ENCODE measurements at regions not wholly inside any gene's neighbourhood (a gene's known extent, or its start where the extent isn't known, plus 50 kb on each side); places are given as distances from the start of the nearest gene placed in this dataset.

DNA sequence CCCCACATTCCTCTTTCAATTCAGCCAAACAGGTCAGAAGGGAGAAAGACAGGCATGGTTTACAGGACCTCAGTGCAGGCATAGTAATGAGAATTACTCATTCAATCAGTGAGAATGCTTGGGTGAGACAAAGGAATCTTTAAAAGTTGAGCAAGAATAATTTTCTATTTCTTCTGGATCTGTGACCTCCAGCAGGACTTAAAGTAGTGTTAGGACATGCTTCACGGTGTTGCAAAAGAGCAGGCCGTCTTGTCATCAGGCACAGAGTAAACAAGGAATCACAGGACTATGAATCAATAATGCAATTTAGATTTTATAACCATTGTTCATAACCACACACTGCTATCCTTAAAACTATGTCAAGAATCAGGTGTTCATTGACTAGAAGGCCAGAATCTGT lies 130.6 kb upstream of the GLRA2 start:
- H3K27ac Mint-ChIP-seq (ENCODE audit: unreplicated experiment): no peak overlapping the region
- H3K4me3 Mint-ChIP-seq (ENCODE audit: unreplicated experiment): no peak overlapping the region
- TF ChIP-seq, protein P1, sequence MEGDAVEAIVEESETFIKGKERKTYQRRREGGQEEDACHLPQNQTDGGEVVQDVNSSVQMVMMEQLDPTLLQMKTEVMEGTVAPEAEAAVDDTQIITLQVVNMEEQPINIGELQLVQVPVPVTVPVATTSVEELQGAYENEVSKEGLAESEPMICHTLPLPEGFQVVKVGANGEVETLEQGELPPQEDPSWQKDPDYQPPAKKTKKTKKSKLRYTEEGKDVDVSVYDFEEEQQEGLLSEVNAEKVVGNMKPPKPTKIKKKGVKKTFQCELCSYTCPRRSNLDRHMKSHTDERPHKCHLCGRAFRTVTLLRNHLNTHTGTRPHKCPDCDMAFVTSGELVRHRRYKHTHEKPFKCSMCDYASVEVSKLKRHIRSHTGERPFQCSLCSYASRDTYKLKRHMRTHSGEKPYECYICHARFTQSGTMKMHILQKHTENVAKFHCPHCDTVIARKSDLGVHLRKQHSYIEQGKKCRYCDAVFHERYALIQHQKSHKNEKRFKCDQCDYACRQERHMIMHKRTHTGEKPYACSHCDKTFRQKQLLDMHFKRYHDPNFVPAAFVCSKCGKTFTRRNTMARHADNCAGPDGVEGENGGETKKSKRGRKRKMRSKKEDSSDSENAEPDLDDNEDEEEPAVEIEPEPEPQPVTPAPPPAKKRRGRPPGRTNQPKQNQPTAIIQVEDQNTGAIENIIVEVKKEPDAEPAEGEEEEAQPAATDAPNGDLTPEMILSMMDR (IDR thresholded peaks at IDR 0.05): no peak
- H3K36me3 Mint-ChIP-seq (ENCODE audit: unreplicated experiment): no peaks in the 10 kb centered on the region
- H3K9me3 Mint-ChIP-seq (ENCODE audit: unreplicated experiment): peaks cover 26% of the 10 kb centered on the region
- DNase-seq (ENCODE audit: extremely low spot score, unreplicated experiment): no peak
- no peaks in the 10 kb centered on the region for H3K27me3 Mint-ChIP-seq (ENCODE audit: unreplicated experiment)
- H3K4me1 Mint-ChIP-seq (ENCODE audit: unreplicated experiment): no peaks in the 10 kb centered on the region

- Mint-ChIP-seq H3K36me3 (ENCODE audit: unreplicated experiment) (no peaks in the 10 kb centered on the region), H3K27me3 (ENCODE audit: unreplicated experiment) (no peaks in the 10 kb centered on the region), H3K4me1 (ENCODE audit: unreplicated experiment) (no peaks in the 10 kb centered on the region), H3K4me3 (ENCODE audit: unreplicated experiment) (no peak overlapping the region), H3K9me3 (ENCODE audit: unreplicated experiment) (peaks cover 23% of the 10 kb centered on the region), H3K27ac (ENCODE audit: unreplicated experiment) (no peak overlapping the region)
- no peak for DNase-seq (ENCODE audit: extremely low spot score, unreplicated experiment)
- TF ChIP-seq, protein P1 (IDR thresholded peaks at IDR 0.05): no peak
These were observed 139.7 kb upstream of the GLRA2 start for GRCh38 chrX:14389682-14390081.

GRCh38 chrX:14386981-14387380 lies 142.4 kb upstream of the GLRA2 start:
- Mint-ChIP-seq H3K4me1 (ENCODE audit: unreplicated experiment) (no peaks in the 10 kb centered on the region), H3K9me3 (ENCODE audit: unreplicated experiment) (peaks cover 15% of the 10 kb centered on the region), H3K36me3 (ENCODE audit: unreplicated experiment) (no peaks in the 10 kb centered on the region), H3K27ac (ENCODE audit: unreplicated experiment) (no peak overlapping the region), H3K4me3 (ENCODE audit: unreplicated experiment) (no peak overlapping the region), H3K27me3 (ENCODE audit: unreplicated experiment) (no peaks in the 10 kb centered on the region)
- DNase-seq (ENCODE audit: extremely low spot score, unreplicated experiment): no peak
- TF ChIP-seq, protein P1 (IDR thresholded peaks at IDR 0.05): no peak

GRCh38 chrX:14380044-14380443 lies 149.3 kb upstream of the GLRA2 start:
- Mint-ChIP-seq H3K27me3 (ENCODE audit: unreplicated experiment) (no peaks in the 10 kb centered on the region), H3K36me3 (ENCODE audit: unreplicated experiment) (no peaks in the 10 kb centered on the region), H3K27ac (ENCODE audit: unreplicated experiment) (no peak overlapping the region), H3K4me1 (ENCODE audit: unreplicated experiment) (no peaks in the 10 kb centered on the region), H3K9me3 (ENCODE audit: unreplicated experiment) (peaks cover 14% of the 10 kb centered on the region), H3K4me3 (ENCODE audit: unreplicated experiment) (no peak overlapping the region)
- DNase-seq (ENCODE audit: extremely low spot score, unreplicated experiment): no peak
- TF ChIP-seq, protein P1 (IDR thresholded peaks at IDR 0.05): no peak

DNA sequence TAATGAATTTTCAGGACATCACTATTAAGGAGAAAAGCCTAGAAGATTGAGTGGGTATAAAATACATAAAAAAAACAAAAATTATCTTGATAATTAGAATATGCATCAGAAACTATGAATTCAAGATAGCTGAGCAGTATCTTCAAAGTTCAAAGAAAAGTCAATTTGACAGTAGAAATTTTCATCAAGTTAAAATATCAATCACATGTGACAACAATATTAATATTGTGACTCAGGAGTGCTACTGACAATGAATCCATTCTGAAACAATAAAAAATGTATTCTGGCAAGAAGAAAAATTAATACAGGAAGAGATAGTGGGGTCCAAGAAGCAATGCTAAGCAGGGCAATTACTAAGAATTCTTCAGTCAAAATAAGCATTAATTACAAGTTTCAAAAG lies 151.9 kb upstream of the GLRA2 start:
- Mint-ChIP-seq H3K36me3 (ENCODE audit: unreplicated experiment) (no peaks in the 10 kb centered on the region), H3K4me1 (ENCODE audit: unreplicated experiment) (no peaks in the 10 kb centered on the region), H3K4me3 (ENCODE audit: unreplicated experiment) (no peak overlapping the region), H3K27me3 (ENCODE audit: unreplicated experiment) (no peaks in the 10 kb centered on the region), H3K27ac (ENCODE audit: unreplicated experiment) (no peak overlapping the region), H3K9me3 (ENCODE audit: unreplicated experiment) (peaks cover 14% of the 10 kb centered on the region)
- TF ChIP-seq, protein P1 (IDR thresholded peaks at IDR 0.05): no peak
- DNase-seq (ENCODE audit: extremely low spot score, unreplicated experiment): no peak

All from osteocyte (in vitro differentiated cells).